ENCODE measurements at regions not wholly inside any gene's neighbourhood (a gene's known extent, or its start where the extent isn't known, plus 50 kb on each side); places are given as distances from the start of the nearest gene placed in this dataset.

GRCh38 chr12:115771065-115771464 lies 506.4 kb downstream of the MED13L start:
- Histone ChIP-seq H3K4me3 (replicated peaks in 1 of 3; ENCODE audit: insufficient read depth in 1 of 3, low read depth in 1 of 3, low read length in 3 of 3) (no peak overlapping the region), H3K4me2 (ENCODE audit: insufficient read depth, low read length) (no peak overlapping the region), H4K20me1 (replicated peaks; ENCODE audit: control insufficient read depth, extremely low read depth, insufficient read depth, low read length) (no peaks in the 10 kb centered on the region), H3K9ac (replicated peaks; ENCODE audit: extremely low read depth, insufficient read depth, low read length) (no peak overlapping the region), H3K9me3 (replicated peaks; ENCODE audit: control insufficient read depth, insufficient read depth, low read length) (peaks cover 2% of the 10 kb centered on the region), H3K27ac (ENCODE audit: insufficient read depth, low read depth, low read length) (no peak overlapping the region), H2AFZ (ENCODE audit: low read depth, low read length) (no peak overlapping the region), H3K36me3 (ENCODE audit: control insufficient read depth in 2 of 2, extremely low read depth in 1 of 2, insufficient read depth in 2 of 2, low read length in 2 of 2) (no peaks in the 10 kb centered on the region), H3K4me1 (ENCODE audit: control insufficient read depth, extremely low read depth, insufficient read depth, low read length) (no peaks in the 10 kb centered on the region), H3K79me2 (ENCODE audit: control insufficient read depth, insufficient read depth, low read length) (no peaks in the 10 kb centered on the region), H3K9me1 (replicated peaks; ENCODE audit: control insufficient read depth, extremely low read depth, insufficient read depth, low read length) (no peaks in the 10 kb centered on the region), H3K27me3 (ENCODE audit: control insufficient read depth in 2 of 2, insufficient read depth in 2 of 2, low read length in 2 of 2) (no peaks in the 10 kb centered on the region)
- DNase-seq (ENCODE audit: low read depth, low spot score) (no peak), FAIRE-seq (no peak)
- BruUV-seq (replicated peaks): no TSS peak
- no peak for TF ChIP-seq POLR2A (IDR thresholded peaks at IDR 0.05; ENCODE audit: low read depth, low read length)
- TF ChIP-seq MAX (IDR thresholded peaks at IDR 0.05; ENCODE audit: insufficient read depth, insufficient read length): no peak
- no peak for TF ChIP-seq MYC (IDR thresholded peaks at IDR 0.05; ENCODE audit: low read depth, low read length)
- no peak for TF ChIP-seq POLR2AphosphoS5 (IDR thresholded peaks at IDR 0.05; ENCODE audit: insufficient read depth, low read depth, low read length)
- no peak for TF ChIP-seq FOS (IDR thresholded peaks at IDR 0.05; ENCODE audit: borderline replicate concordance, insufficient read depth, low read length)
- TF ChIP-seq GATA2 (IDR thresholded peaks at IDR 0.05; ENCODE audit: insufficient read depth, insufficient read length, low read depth, low read length): no peak
- TF ChIP-seq CTCF (IDR thresholded peaks at IDR 0.05; ENCODE audit: extremely low read depth in 1 of 2, insufficient read depth in 1 of 2, low read depth in 1 of 2, low read length in 2 of 2): no peak
- dilution Hi-C loops (cut with MboI; ENCODE audit: extremely low pct_ligation_motif_present, low sequenced_read_pairs): no loop called here
- intact Hi-C loops (cut with micrococcal nuclease): no loop called here
- ChIA-PET POLR2A (no interaction called here), CTCF (no interaction called here)

GRCh38 chr12:115770643-115771042 lies 506.9 kb downstream of the MED13L start:
- no peak overlapping the region for H3K9ac ChIP-seq (replicated peaks; ENCODE audit: extremely low read depth, insufficient read depth, low read length)
- ChIA-PET POLR2A (no interaction called here), CTCF (no interaction called here)
- H3K4me3 ChIP-seq (replicated peaks in 1 of 3; ENCODE audit: insufficient read depth in 1 of 3, low read depth in 1 of 3, low read length in 3 of 3): no peak overlapping the region
- no peak overlapping the region for H3K4me2 ChIP-seq (ENCODE audit: insufficient read depth, low read length)
- no peak for DNase-seq (ENCODE audit: low read depth, low spot score)
- H3K27me3 ChIP-seq (ENCODE audit: control insufficient read depth in 2 of 2, insufficient read depth in 2 of 2, low read length in 2 of 2): no peaks in the 10 kb centered on the region
- H2AFZ ChIP-seq (ENCODE audit: low read depth, low read length): no peak overlapping the region
- no peaks in the 10 kb centered on the region for H4K20me1 ChIP-seq (replicated peaks; ENCODE audit: control insufficient read depth, extremely low read depth, insufficient read depth, low read length)
- H3K9me3 ChIP-seq (replicated peaks; ENCODE audit: control insufficient read depth, insufficient read depth, low read length): peaks cover 2% of the 10 kb centered on the region
- no peak overlapping the region for H3K27ac ChIP-seq (ENCODE audit: insufficient read depth, low read depth, low read length)
- intact Hi-C loops (cut with micrococcal nuclease): no loop called here
- dilution Hi-C loops (cut with MboI; ENCODE audit: extremely low pct_ligation_motif_present, low sequenced_read_pairs): no loop called here
- no peak for FAIRE-seq
- TF ChIP-seq JUN (IDR thresholded peaks at IDR 0.05; ENCODE audit: borderline replicate concordance, insufficient read depth, insufficient read length, low read depth) (no peak), FOS (IDR thresholded peaks at IDR 0.05; ENCODE audit: borderline replicate concordance, insufficient read depth, low read length) (no peak), MAX (IDR thresholded peaks at IDR 0.05; ENCODE audit: insufficient read depth, insufficient read length) (no peak), POLR2A (IDR thresholded peaks at IDR 0.05; ENCODE audit: low read depth, low read length) (no peak), POLR2AphosphoS5 (IDR thresholded peaks at IDR 0.05; ENCODE audit: insufficient read depth, low read depth, low read length) (no peak), EZH2 (IDR thresholded peaks at IDR 0.05; ENCODE audit: borderline replicate concordance, low read depth, low read length, severe bottlenecking) (no peak), CTCF (IDR thresholded peaks at IDR 0.05; ENCODE audit: extremely low read depth in 1 of 2, insufficient read depth in 1 of 2, low read depth in 1 of 2, low read length in 2 of 2) (no peak), GATA2 (IDR thresholded peaks at IDR 0.05; ENCODE audit: insufficient read depth, insufficient read length, low read depth, low read length) (no peak), MYC (IDR thresholded peaks at IDR 0.05; ENCODE audit: low read depth, low read length) (no peak)
- H3K9me1 ChIP-seq (replicated peaks; ENCODE audit: control insufficient read depth, extremely low read depth, insufficient read depth, low read length): no peaks in the 10 kb centered on the region
- no peaks in the 10 kb centered on the region for H3K36me3 ChIP-seq (ENCODE audit: control insufficient read depth in 2 of 2, extremely low read depth in 1 of 2, insufficient read depth in 2 of 2, low read length in 2 of 2)
- H3K4me1 ChIP-seq (ENCODE audit: control insufficient read depth, extremely low read depth, insufficient read depth, low read length): no peaks in the 10 kb centered on the region
- H3K79me2 ChIP-seq (ENCODE audit: control insufficient read depth, insufficient read depth, low read length): no peaks in the 10 kb centered on the region
- BruUV-seq (replicated peaks): no TSS peak

All from endothelial cell of umbilical vein (primary cell).